ENCODE measurements at regions not wholly inside any gene's neighbourhood (a gene's known extent, or its start where the extent isn't known, plus 50 kb on each side); places are given as distances from the start of the nearest gene placed in this dataset.
A peak's percentile ranks its signal among the peaks of the same experiment; 100 is the strongest.

DNA sequence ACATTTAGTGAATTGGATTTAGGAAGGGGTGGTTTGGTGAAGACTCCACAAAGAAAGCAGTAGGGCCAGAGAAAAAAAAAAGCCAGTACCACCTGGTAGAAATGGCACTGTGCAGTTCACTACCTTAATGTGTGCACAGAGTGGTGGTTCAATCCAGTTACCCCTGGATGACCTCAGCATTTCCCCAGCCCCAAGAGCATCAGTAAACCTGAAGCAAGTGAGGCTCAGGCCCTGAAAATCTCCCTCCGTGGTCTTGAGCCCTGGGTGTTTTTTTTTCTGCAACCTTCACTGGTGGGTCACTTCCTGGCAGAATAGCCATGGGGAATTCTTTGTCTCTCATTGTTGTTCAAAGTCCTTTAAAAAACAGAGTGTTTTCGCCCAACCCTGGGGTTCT is 202.9 kb downstream of the GADD45G start:
- H3K27ac ChIP-seq, result peak overlapping the region in 1 of 2 donors; percentile 19
- no peaks in the 10 kb centered on the region for H3K27me3 ChIP-seq
- H3K9me3 ChIP-seq, result no peaks in the 10 kb centered on the region
- intact Hi-C loops (cut with DNase I; ENCODE audit: low total_unique reads), result no loop called here
- WGBS, 2 donors, result 41 to 66% methylated on average over 2 of the region's 2 CpGs
- no peaks in the 10 kb centered on the region for H3K36me3 ChIP-seq (ENCODE audit: low read depth, missing control alignments)
- peak; percentile 14 for DNase-seq
- peaks cover 16% of the 10 kb centered on the region for H3K4me1 ChIP-seq
- TF ChIP-seq POLR2A (IDR thresholded peaks at IDR 0.05), result no peak
- TF ChIP-seq, protein P1, sequence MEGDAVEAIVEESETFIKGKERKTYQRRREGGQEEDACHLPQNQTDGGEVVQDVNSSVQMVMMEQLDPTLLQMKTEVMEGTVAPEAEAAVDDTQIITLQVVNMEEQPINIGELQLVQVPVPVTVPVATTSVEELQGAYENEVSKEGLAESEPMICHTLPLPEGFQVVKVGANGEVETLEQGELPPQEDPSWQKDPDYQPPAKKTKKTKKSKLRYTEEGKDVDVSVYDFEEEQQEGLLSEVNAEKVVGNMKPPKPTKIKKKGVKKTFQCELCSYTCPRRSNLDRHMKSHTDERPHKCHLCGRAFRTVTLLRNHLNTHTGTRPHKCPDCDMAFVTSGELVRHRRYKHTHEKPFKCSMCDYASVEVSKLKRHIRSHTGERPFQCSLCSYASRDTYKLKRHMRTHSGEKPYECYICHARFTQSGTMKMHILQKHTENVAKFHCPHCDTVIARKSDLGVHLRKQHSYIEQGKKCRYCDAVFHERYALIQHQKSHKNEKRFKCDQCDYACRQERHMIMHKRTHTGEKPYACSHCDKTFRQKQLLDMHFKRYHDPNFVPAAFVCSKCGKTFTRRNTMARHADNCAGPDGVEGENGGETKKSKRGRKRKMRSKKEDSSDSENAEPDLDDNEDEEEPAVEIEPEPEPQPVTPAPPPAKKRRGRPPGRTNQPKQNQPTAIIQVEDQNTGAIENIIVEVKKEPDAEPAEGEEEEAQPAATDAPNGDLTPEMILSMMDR (IDR thresholded peaks at IDR 0.05), result no peak
- H3K4me3 ChIP-seq, result no peak overlapping the region

DNA sequence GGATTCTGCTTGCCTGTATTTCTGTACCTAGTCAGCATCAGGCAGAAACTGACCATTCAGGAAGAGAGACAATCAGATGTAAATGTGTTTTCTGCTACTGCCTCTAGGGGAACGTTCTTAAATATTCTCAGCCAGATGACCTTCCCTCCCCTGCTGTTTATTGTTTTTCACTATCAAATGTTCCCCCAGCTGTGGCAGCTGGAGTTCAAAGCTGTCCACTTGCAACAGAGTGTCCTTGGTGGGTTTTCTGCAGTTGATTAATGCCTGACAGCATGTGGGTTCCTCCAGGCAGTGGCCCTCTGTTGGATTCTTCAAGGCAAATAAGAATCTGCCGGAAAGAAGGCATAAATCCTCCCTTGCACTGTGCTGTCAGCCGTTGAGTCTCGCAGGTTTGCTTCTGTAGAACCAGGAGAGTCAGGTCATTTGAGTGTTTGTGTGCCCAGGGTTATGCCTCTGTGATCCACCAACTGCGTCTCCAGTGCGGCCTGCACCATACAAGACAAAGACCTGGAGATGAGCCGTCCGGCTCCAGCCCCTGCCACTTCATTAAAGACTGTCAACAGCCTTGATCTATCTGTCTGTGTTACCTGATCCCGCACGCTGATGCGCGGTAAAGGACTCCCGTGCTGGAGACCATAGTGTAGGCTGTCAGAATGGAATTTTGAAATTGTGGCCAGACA is 203.4 kb downstream of the GADD45G start:
- intact Hi-C loops (cut with DNase I; ENCODE audit: low total_unique reads), result no loop called here
- 60% methylated on average over 11 to 13 of the region's 13 CpGs for WGBS, 2 donors
- Histone ChIP-seq H3K27ac (peak overlapping the region; percentile 18 to 19), H3K9me3 (no peaks in the 10 kb centered on the region), H3K4me3 (no peak overlapping the region), H3K36me3 (ENCODE audit: low read depth, missing control alignments) (no peaks in the 10 kb centered on the region), H3K4me1 (peaks cover 16% of the 10 kb centered on the region), H3K27me3 (no peaks in the 10 kb centered on the region)
- DNase-seq, result peak; percentile 57
- no peak for TF ChIP-seq POLR2A (IDR thresholded peaks at IDR 0.05)
- TF ChIP-seq, protein P1 (IDR thresholded peaks at IDR 0.05), result peak; percentile 7 to 26 (median 16)

- Histone ChIP-seq H3K27ac (peak overlapping the region in 1 of 2 donors; percentile 18), H3K9me3 (no peaks in the 10 kb centered on the region), H3K36me3 (ENCODE audit: low read depth, missing control alignments) (no peaks in the 10 kb centered on the region), H3K4me1 (peaks cover 16% of the 10 kb centered on the region), H3K27me3 (no peaks in the 10 kb centered on the region), H3K4me3 (no peak overlapping the region)
- no peak for TF ChIP-seq POLR2A (IDR thresholded peaks at IDR 0.05)
- TF ChIP-seq, protein P1 (IDR thresholded peaks at IDR 0.05), result no peak
- DNase-seq, result peak; percentile 43
- 70 to 72% methylated on average over 9 to 12 of the region's 12 CpGs for WGBS, 2 donors
- intact Hi-C loops (cut with DNase I; ENCODE audit: low total_unique reads), result no loop called here
Measured at GRCh38 chr9:89808756-89809181, 204.0 kb downstream of the GADD45G start.

DNA sequence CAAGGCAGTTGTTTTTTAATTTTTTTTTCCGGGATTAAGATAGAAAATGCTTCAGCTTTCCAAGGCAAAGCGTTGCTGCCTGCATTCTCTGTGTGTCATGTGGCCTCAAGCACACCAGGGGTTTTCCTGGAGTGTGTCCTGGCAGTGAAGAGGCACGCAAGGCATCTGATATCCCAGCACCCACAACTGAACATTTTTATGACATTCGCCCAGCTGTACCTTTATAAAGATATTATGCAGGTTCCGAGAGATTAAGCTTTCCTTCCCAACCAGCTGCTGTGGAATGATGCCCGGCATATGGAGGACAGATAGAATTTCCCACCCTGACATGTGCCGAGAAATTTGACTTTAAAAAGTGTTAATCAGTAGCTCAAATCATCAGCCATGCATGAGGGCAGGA is 205.6 kb downstream of the GADD45G start:
- Histone ChIP-seq H3K4me3 (no peak overlapping the region), H3K27ac (no peak overlapping the region), H3K27me3 (no peaks in the 10 kb centered on the region), H3K4me1 (peaks cover 16% of the 10 kb centered on the region), H3K36me3 (ENCODE audit: low read depth, missing control alignments) (no peaks in the 10 kb centered on the region), H3K9me3 (no peaks in the 10 kb centered on the region)
- intact Hi-C loops (cut with DNase I; ENCODE audit: low total_unique reads), result no loop called here
- TF ChIP-seq, protein P1 (IDR thresholded peaks at IDR 0.05), result no peak
- TF ChIP-seq POLR2A (IDR thresholded peaks at IDR 0.05), result no peak
- WGBS, 2 donors, result 59 to 76% methylated on average over 6 to 7 of the region's 7 CpGs
- DNase-seq, result peak; percentile 19

DNA sequence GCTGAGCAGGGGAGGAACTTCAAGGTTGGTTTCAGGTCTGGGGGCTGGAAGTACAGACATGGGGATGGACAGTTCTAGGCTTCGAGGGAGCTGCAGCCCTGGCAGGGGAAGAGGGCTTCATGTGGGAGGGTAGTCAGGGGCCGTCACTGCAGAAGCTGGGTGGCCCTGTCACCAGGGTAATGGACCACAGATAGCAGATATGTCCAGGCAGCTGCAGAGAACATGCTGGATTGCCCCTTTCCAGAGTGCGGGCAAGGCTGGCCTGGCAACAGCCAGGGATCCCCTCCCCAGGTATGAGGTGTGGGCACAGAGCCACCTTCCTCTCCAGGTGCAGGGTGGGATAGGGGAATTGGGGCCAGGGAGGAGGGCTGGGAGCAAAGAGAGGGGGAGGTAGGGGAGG is 206.5 kb downstream of the GADD45G start:
- Histone ChIP-seq H3K9me3 (no peaks in the 10 kb centered on the region), H3K4me3 (no peak overlapping the region), H3K27me3 (no peaks in the 10 kb centered on the region), H3K27ac (no peak overlapping the region), H3K36me3 (ENCODE audit: low read depth, missing control alignments) (no peaks in the 10 kb centered on the region), H3K4me1 (peaks cover 22% of the 10 kb centered on the region)
- DNase-seq, result peak; percentile 7
- intact Hi-C loops (cut with DNase I; ENCODE audit: low total_unique reads), result no loop called here
- TF ChIP-seq, protein P1 (IDR thresholded peaks at IDR 0.05), result no peak
- WGBS, 2 donors, result 72 to 78% methylated on average over 1 to 3 of the region's 3 CpGs

Measured in testis (tissue), 2 donors.